Astrocyte (in vitro differentiated cells and primary cell): ENCODE measurements at regions not wholly inside any gene's neighbourhood (a gene's known extent, or its start where the extent isn't known, plus 50 kb on each side); places are given as distances from the start of the nearest gene placed in this dataset.

ENCODE experiments used
- EZH2 ChIP-seq: IDR thresholded peaks from 2 replicates; pipeline ENCODE4 v1.6.1; 2012; ENCODE audit warnings: mild to moderate bottlenecking, low read length, inconsistent platforms; ENCODE audit not compliant: insufficient read depth
- TF ChIP-seq, protein P1 (sequence below): IDR thresholded peaks from 2 replicates; pipeline ENCODE4 v1.5.1; 2011; ENCODE audit warnings: low read depth, mild to moderate bottlenecking, inconsistent platforms, low read length, moderate library complexity; ENCODE audit not compliant: insufficient read depth

DNA sequence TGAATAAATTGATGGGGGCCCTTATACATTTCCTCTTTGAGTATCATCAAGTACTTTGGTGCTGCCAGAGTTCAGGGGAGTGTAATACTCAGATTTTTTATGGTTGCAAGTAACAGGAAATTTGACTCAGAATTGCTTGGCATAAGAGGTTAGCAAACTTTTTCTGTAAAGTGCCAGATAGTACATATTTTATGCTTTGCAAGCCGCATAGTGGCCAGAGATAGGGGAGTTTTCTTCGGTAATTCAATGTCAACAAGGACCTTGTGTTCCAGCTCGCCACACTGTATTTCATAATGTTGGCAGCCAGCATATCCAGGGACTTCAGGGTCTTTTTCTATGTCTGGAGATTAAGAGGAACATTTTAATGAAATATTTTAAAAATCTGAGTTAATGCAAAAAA is 51.0 kb upstream of the MARCHF10 start:
- TF ChIP-seq, protein P1, sequence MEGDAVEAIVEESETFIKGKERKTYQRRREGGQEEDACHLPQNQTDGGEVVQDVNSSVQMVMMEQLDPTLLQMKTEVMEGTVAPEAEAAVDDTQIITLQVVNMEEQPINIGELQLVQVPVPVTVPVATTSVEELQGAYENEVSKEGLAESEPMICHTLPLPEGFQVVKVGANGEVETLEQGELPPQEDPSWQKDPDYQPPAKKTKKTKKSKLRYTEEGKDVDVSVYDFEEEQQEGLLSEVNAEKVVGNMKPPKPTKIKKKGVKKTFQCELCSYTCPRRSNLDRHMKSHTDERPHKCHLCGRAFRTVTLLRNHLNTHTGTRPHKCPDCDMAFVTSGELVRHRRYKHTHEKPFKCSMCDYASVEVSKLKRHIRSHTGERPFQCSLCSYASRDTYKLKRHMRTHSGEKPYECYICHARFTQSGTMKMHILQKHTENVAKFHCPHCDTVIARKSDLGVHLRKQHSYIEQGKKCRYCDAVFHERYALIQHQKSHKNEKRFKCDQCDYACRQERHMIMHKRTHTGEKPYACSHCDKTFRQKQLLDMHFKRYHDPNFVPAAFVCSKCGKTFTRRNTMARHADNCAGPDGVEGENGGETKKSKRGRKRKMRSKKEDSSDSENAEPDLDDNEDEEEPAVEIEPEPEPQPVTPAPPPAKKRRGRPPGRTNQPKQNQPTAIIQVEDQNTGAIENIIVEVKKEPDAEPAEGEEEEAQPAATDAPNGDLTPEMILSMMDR: no peak
- no peak for TF ChIP-seq EZH2
